NCI-H1105 (cell line): ENCODE measurements at regions not wholly inside any gene's neighbourhood (a gene's known extent, or its start where the extent isn't known, plus 50 kb on each side); places are given as distances from the start of the nearest gene placed in this dataset.
A peak's percentile ranks its signal among the peaks of the same experiment; 100 is the strongest.

Source experiments
- DNase-seq: peaks from one replicate; lab custom pipeline; 2025; lab: John Stamatoyannopoulos, UW

- DNase-seq = no peak
These were observed 92.5 kb upstream of the ATP10A start for GRCh38 chr15:25955628-25956027.

GRCh38 chr15:25954398-25954797 is 91.3 kb upstream of the ATP10A start:
- no peak for DNase-seq

- no peak for DNase-seq
These were observed 86.9 kb upstream of the ATP10A start for GRCh38 chr15:25950014-25950413.

- DNase-seq = peak; percentile 19
These were observed 84.5 kb upstream of the ATP10A start for GRCh38 chr15:25947323-25948314.

GRCh38 chr15:25946241-25946805 is 83.2 kb upstream of the ATP10A start:
- DNase-seq = no peak

- DNase-seq = no peak
These were observed 81.3 kb upstream of the ATP10A start for GRCh38 chr15:25944386-25944785.

- DNase-seq = no peak
These were observed 80.7 kb upstream of the ATP10A start for GRCh38 chr15:25943831-25944230.

- DNase-seq = no peak
These were observed 76.0 kb upstream of the ATP10A start for GRCh38 chr15:25939122-25939521.

GRCh38 chr15:25937796-25938195 is 74.7 kb upstream of the ATP10A start:
- DNase-seq = no peak

GRCh38 chr15:25936004-25936403 is 72.9 kb upstream of the ATP10A start:
- DNase-seq = no peak

- DNase-seq = no peak
These were observed 70.5 kb upstream of the ATP10A start for GRCh38 chr15:25933456-25934158.

- no peak for DNase-seq
These were observed 69.6 kb upstream of the ATP10A start for GRCh38 chr15:25932696-25933095.

- DNase-seq = no peak
These were observed 68.7 kb upstream of the ATP10A start for GRCh38 chr15:25931851-25932250.

GRCh38 chr15:25930931-25931330 is 67.8 kb upstream of the ATP10A start:
- DNase-seq = no peak
